HepG2 (cell line): ENCODE measurements at regions not wholly inside any gene's neighbourhood (a gene's known extent, or its start where the extent isn't known, plus 50 kb on each side); places are given as distances from the start of the nearest gene placed in this dataset.

ENCODE experiments used
- ATAC-seq: fragments of 200-7000 bp; cut with Tn5 transposase; 3 replicates; pipeline ENCODE4 v1.9.1; 2020; ENCODE audit warnings: mild to moderate bottlenecking, moderate library complexity
- BruUV-seq: library from RNA; stranded (reverse); fragments of 400-500 nt; replicated peaks from 2 replicates; lab custom pipeline; 2021; lab: Mats Ljungman, UMichigan
- CTCF ChIA-PET: fragments of 300-600 bp; formaldehyde crosslinking; extraction: SDS; loops from one replicate; lab custom pipeline; 2021; ENCODE audit warnings: low total read pairs, inconsistent platforms, low intra/inter-chr PET ratio; lab: Yijun Ruan, JAX
- POLR2A ChIA-PET: fragments of 350-600 bp; sonication (Branson Sonifier 250); formaldehyde crosslinking; loops from one replicate; lab custom pipeline; 2020; ENCODE audit warnings: antibody characterized with exemption, inconsistent platforms; lab: Yijun Ruan, JAX
- DNase-seq: peaks from one replicate; pipeline ENCODE4 v3.0.0-alpha.2; 2015; ENCODE audit warnings: low spot score
- FAIRE-seq: peaks from 3 replicates; lab custom pipeline; 2011; peaks lifted over from hg19 to GRCh38; lab: Jason Lieb, UNC
- H2AFZ ChIP-seq: one replicate; pipeline ENCODE4 v1.6.1; 2011; ENCODE audit warnings: low read length, inconsistent platforms
- H3K27ac ChIP-seq: fragments of 300-600 bp; 3 replicates; pipeline ENCODE4 v1.8.0; 2011; ENCODE audit warnings: mixed run types, mild to moderate bottlenecking, mixed read lengths, low read length, inconsistent platforms; ENCODE audit not compliant: insufficient read depth; ENCODE audit errors: extremely low read length
- H3K27me3 ChIP-seq, 2 experiments: fragments of 200-600 bp in 1 of 2; 2 replicates in 1 of 2; 3 replicates in 1 of 2; pipeline versions ENCODE4 v1.6.0 to v1.8.0; 2011; ENCODE audit warnings: low read length in 2 of 2, mild to moderate bottlenecking in 2 of 2, moderate library complexity in 2 of 2, inconsistent platforms in 1 of 2; ENCODE audit not compliant: insufficient read depth in 2 of 2, control insufficient read depth in 1 of 2
- H3K36me3 ChIP-seq, 2 experiments: fragments of 200-600 bp in 1 of 2; replicated peaks in 1 of 2; 2 replicates in 1 of 2; 3 replicates in 1 of 2; pipeline versions ENCODE4 v1.5.1 to v1.8.0; 2011; ENCODE audit warnings: low read length in 2 of 2, inconsistent platforms in 1 of 2; ENCODE audit not compliant: insufficient read depth in 2 of 2, control insufficient read depth in 1 of 2
- H3K4me1 ChIP-seq: 2 replicates; pipeline ENCODE4 v1.5.1; 2012; ENCODE audit warnings: low read length, inconsistent platforms; ENCODE audit not compliant: insufficient read depth
- H3K4me2 ChIP-seq: 2 replicates; pipeline ENCODE4 v1.6.0; 2011; ENCODE audit warnings: low read depth, low read length, inconsistent platforms
- H3K4me3 ChIP-seq, 3 experiments: fragments of 200-600 bp in 1 of 3; sonication (generic), shearing (Covaris generic) in 1 of 3; replicated peaks in 1 of 3; 2 replicates each; pipeline ENCODE4 v1.5.1; 2011 to 2016; ENCODE audit warnings: low read length in 3 of 3, inconsistent platforms in 2 of 3, low read depth in 2 of 3, mild to moderate bottlenecking in 2 of 3, control low read depth in 1 of 3, mixed read lengths in 1 of 3; ENCODE audit not compliant: insufficient read depth in 1 of 3
- H3K79me2 ChIP-seq: one replicate; pipeline ENCODE4 v1.6.1; 2011; ENCODE audit warnings: low read length, inconsistent platforms; ENCODE audit not compliant: insufficient read depth
- H3K9ac ChIP-seq: 2 replicates; pipeline ENCODE4 v1.6.0; 2011; ENCODE audit warnings: mild to moderate bottlenecking, low read depth, low read length, inconsistent platforms; ENCODE audit not compliant: insufficient read depth
- H3K9me3 ChIP-seq: 2 replicates; pipeline ENCODE4 v1.5.1; 2012; ENCODE audit warnings: mild to moderate bottlenecking, low read length
- H4K20me1 ChIP-seq: 2 replicates; pipeline ENCODE4 v1.6.0; 2011; ENCODE audit warnings: inconsistent platforms, mild to moderate bottlenecking, low read length, moderate library complexity; ENCODE audit not compliant: insufficient read depth
- AKNA ChIP-seq: sonication (generic); formaldehyde crosslinking; IDR thresholded peaks from 2 replicates; pipeline ENCODE4 v1.4.0; 2020; ENCODE audit warnings: missing genetic modification reagents, borderline replicate concordance
- HDAC1 ChIP-seq: sonication (generic); formaldehyde crosslinking; IDR thresholded peaks from 2 replicates; pipeline ENCODE4 v1.5.1; 2020; ENCODE audit warnings: mild to moderate bottlenecking, missing genetic modification reagents
- HDAC6 ChIP-seq: fragments of 200-600 bp; sonication (generic); IDR thresholded peaks from 2 replicates; pipeline ENCODE4 v1.7.0; 2017; ENCODE audit warnings: mild to moderate bottlenecking, antibody characterized with exemption, low read length, low read depth
- MBNL3 ChIP-seq: fragments of 250-450 bp; sonication (Bioruptor Pico); conservative IDR thresholded peaks from 2 replicates; pipeline ENCODE4 v1.8.0; 2022; ENCODE audit warnings: mild to moderate bottlenecking, inconsistent platforms
- NFKB2 ChIP-seq: sonication (generic); formaldehyde crosslinking; IDR thresholded peaks from 2 replicates; pipeline ENCODE4 v1.4.0; 2020; ENCODE audit warnings: missing genetic modification reagents, borderline replicate concordance
- PATZ1 ChIP-seq: sonication (generic); formaldehyde crosslinking; IDR thresholded peaks from 2 replicates; pipeline ENCODE4 v1.4.0; 2020; ENCODE audit warnings: missing genetic modification reagents
- POLR2A ChIP-seq, 2 experiments: IDR thresholded peaks; 2 replicates each; pipeline ENCODE4 v1.6.1; 2011; ENCODE audit warnings: low read depth in 2 of 2, low read length in 2 of 2, mild to moderate bottlenecking in 1 of 2, moderate library complexity in 1 of 2; ENCODE audit not compliant: insufficient read depth in 1 of 2
- PRPF4 ChIP-seq: fragments of 200-400 bp; formaldehyde crosslinking; IDR thresholded peaks from 2 replicates; pipeline ENCODE4 v1.6.1; 2016; ENCODE audit warnings: low read length, low read depth; ENCODE audit not compliant: poor library complexity, severe bottlenecking
- ZBTB7A ChIP-seq: sonication (generic); formaldehyde crosslinking; IDR thresholded peaks from 2 replicates; pipeline ENCODE4 v1.8.0; 2022; ENCODE audit warnings: mild to moderate bottlenecking, missing genetic modification reagents
- WGBS: methylation state at CpG from one replicate; pipeline ENCODE4 v1.1.6; 2017; ENCODE audit warnings: low lambda C conversion rate; 5-methylcytosine and 5-hydroxymethylcytosine counted together
- in situ Hi-C: cut with HindIII; loops from 2 replicates; pipeline ENCODE4 v1.10.0; 2017; ENCODE audit warnings: low pct_unique_long_range_greater_than_20kb; ENCODE audit not compliant: extremely low pct_ligation_motif_present
- intact Hi-C: fragments of 100-400 bp; cut with micrococcal nuclease; formaldehyde crosslinking; loops from one replicate; pipeline ENCODE4 v1.10.0; 2022; ENCODE audit not compliant: unreplicated experiment
- TF ChIP-seq, protein P1 (sequence below): sonication (generic); formaldehyde crosslinking; IDR thresholded peaks from 2 replicates; pipeline ENCODE4 v1.8.0; 2022; ENCODE audit warnings: mild to moderate bottlenecking, missing genetic modification reagents, borderline replicate concordance
- TF ChIP-seq, protein P2 (sequence below): sonication (generic); formaldehyde crosslinking; IDR thresholded peaks from 2 replicates; pipeline ENCODE4 v1.9.0; 2021; ENCODE audit warnings: missing genetic modification reagents, borderline replicate concordance

GRCh38 chr14:61221906-61222305, 59.2 kb downstream of the TMEM30B start (continued):
- TF ChIP-seq, protein P1, sequence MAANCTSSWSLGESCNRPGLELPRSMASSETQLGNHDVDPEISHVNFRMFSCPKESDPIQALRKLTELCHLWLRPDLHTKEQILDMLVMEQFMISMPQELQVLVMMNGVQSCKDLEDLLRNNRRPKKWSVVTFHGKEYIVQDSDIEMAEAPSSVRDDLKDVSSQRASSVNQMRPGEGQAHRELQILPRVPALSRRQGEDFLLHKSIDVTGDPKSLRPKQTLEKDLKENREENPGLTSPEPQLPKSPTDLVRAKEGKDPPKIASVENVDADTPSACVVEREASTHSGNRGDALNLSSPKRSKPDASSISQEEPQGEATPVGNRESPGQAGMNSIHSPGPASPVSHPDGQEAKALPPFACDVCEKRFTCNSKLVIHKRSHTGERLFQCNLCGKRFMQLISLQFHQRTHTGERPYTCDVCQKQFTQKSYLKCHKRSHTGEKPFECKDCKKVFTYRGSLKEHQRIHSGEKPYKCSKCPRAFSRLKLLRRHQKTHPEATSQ, result no peak
- TF ChIP-seq ZBTB7A (CRISPR knock-in tag) (no peak), MBNL3 (CRISPR knock-in tag) (no peak)

GRCh38 chr14:61219673-61220072, 61.5 kb downstream of the TMEM30B start:
- Histone ChIP-seq H3K4me3 (no peak overlapping the region), H4K20me1 (no peaks in the 10 kb centered on the region), H3K79me2 (no peaks in the 10 kb centered on the region), H3K27me3 (peaks cover 0 to 44% of the 10 kb centered on the region in 2 experiments; a peak in 2 of 5 replicates), H3K9me3 (no peaks in the 10 kb centered on the region), H3K36me3 (no peaks in the 10 kb centered on the region), H3K4me2 (no peak overlapping the region), H2AFZ (no peak overlapping the region), H3K27ac (no peak overlapping the region)
- ATAC-seq, result no peak
- 2% methylated on average over 1 of the region's 3 CpGs for WGBS
- DNase-seq, result no peak
- CTCF ChIA-PET, result no interaction called here
- FAIRE-seq, result no peak
- no TSS peak for BruUV-seq
- in situ Hi-C loops, result no loop called here
- POLR2A ChIA-PET, result no interaction called here
- TF ChIP-seq HDAC6, result no peak
- no peak for TF ChIP-seq NFKB2 (CRISPR knock-in tag)
- no peak for TF ChIP-seq PATZ1
- TF ChIP-seq POLR2A (IDR thresholded peaks at IDR 0.05; ENCODE audit: insufficient read depth in 1 of 2, low read depth in 2 of 2, low read length in 2 of 2), result no peak
- no peak for TF ChIP-seq AKNA
- TF ChIP-seq HDAC1 (CRISPR knock-in tag), result no peak
- TF ChIP-seq, protein P2, sequence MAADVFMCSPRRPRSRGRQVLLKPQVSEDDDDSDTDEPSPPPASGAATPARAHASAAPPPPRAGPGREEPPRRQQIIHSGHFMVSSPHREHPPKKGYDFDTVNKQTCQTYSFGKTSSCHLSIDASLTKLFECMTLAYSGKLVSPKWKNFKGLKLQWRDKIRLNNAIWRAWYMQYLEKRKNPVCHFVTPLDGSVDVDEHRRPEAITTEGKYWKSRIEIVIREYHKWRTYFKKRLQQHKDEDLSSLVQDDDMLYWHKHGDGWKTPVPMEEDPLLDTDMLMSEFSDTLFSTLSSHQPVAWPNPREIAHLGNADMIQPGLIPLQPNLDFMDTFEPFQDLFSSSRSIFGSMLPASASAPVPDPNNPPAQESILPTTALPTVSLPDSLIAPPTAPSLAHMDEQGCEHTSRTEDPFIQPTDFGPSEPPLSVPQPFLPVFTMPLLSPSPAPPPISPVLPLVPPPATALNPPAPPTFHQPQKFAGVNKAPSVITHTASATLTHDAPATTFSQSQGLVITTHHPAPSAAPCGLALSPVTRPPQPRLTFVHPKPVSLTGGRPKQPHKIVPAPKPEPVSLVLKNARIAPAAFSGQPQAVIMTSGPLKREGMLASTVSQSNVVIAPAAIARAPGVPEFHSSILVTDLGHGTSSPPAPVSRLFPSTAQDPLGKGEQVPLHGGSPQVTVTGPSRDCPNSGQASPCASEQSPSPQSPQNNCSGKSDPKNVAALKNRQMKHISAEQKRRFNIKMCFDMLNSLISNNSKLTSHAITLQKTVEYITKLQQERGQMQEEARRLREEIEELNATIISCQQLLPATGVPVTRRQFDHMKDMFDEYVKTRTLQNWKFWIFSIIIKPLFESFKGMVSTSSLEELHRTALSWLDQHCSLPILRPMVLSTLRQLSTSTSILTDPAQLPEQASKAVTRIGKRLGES (CRISPR knock-in tag), result no peak
- TF ChIP-seq PRPF4, result no peak
- TF ChIP-seq, all 625 proteins: peak for 0
- H3K9ac ChIP-seq, result no peak overlapping the region
- H3K4me1 ChIP-seq, result no peaks in the 10 kb centered on the region
- intact Hi-C loops, result no loop called here
